ENCODE measurements at regions not wholly inside any gene's neighbourhood (a gene's known extent, or its start where the extent isn't known, plus 50 kb on each side); places are given as distances from the start of the nearest gene placed in this dataset.

GRCh38 chr13:71309905-71310304 lies 557.1 kb downstream of the DACH1 start:
- in situ Hi-C loops (cut with HindIII; ENCODE audit: low sequenced_read_pairs): no loop called here
- TF ChIP-seq CTCF (IDR thresholded peaks at IDR 0.05; ENCODE audit: low read depth, low read length, missing control alignments): no peak
- no peak for DNase-seq (ENCODE audit: low read depth)

GRCh38 chr13:71306821-71307220 lies 560.2 kb downstream of the DACH1 start:
- DNase-seq (ENCODE audit: low read depth): no peak
- H3K4me3 ChIP-seq (ENCODE audit: low read depth, low read length): no peak overlapping the region
- no peak for TF ChIP-seq CTCF (IDR thresholded peaks at IDR 0.05; ENCODE audit: low read depth, low read length, missing control alignments)
- in situ Hi-C loops (cut with HindIII; ENCODE audit: low sequenced_read_pairs): no loop called here

More at GRCh38 chr13:71309905-71310304, 557.1 kb downstream of the DACH1 start:
- H3K4me3 ChIP-seq (ENCODE audit: low read depth, low read length): no peak overlapping the region

- no peak for DNase-seq (ENCODE audit: low read depth)
- H3K4me3 ChIP-seq (ENCODE audit: low read depth, low read length): no peak overlapping the region
- in situ Hi-C loops (cut with HindIII; ENCODE audit: low sequenced_read_pairs): no loop called here
- no peak for TF ChIP-seq CTCF (IDR thresholded peaks at IDR 0.05; ENCODE audit: low read depth, low read length, missing control alignments)
These were observed 562.1 kb downstream of the DACH1 start for GRCh38 chr13:71304861-71305260.

GRCh38 chr13:71303144-71303543 lies 563.9 kb downstream of the DACH1 start:
- peak; percentile 24 for TF ChIP-seq CTCF (IDR thresholded peaks at IDR 0.05; ENCODE audit: low read depth, low read length, missing control alignments)
- no peak for DNase-seq (ENCODE audit: low read depth)
- no peak overlapping the region for H3K4me3 ChIP-seq (ENCODE audit: low read depth, low read length)
- in situ Hi-C loops (cut with HindIII; ENCODE audit: low sequenced_read_pairs): no loop called here

GRCh38 chr13:71300602-71301001 lies 566.4 kb downstream of the DACH1 start:
- in situ Hi-C loops (cut with HindIII; ENCODE audit: low sequenced_read_pairs): no loop called here
- H3K4me3 ChIP-seq (ENCODE audit: low read depth, low read length): no peak overlapping the region
- DNase-seq (ENCODE audit: low read depth): no peak
- TF ChIP-seq CTCF (IDR thresholded peaks at IDR 0.05; ENCODE audit: low read depth, low read length, missing control alignments): no peak

- no peak for DNase-seq (ENCODE audit: low read depth)
- no peak for TF ChIP-seq CTCF (IDR thresholded peaks at IDR 0.05; ENCODE audit: low read depth, low read length, missing control alignments)
- in situ Hi-C loops (cut with HindIII; ENCODE audit: low sequenced_read_pairs): no loop called here
- no peak overlapping the region for H3K4me3 ChIP-seq (ENCODE audit: low read depth, low read length)
These were observed 575.2 kb downstream of the DACH1 start for GRCh38 chr13:71291842-71292146.

Measured in astrocyte of the cerebellum (primary cell).